Endothelial cell of umbilical vein (primary cell): ENCODE measurements at regions not wholly inside any gene's neighbourhood (a gene's known extent, or its start where the extent isn't known, plus 50 kb on each side); places are given as distances from the start of the nearest gene placed in this dataset.

Experiments
- CTCF ChIP-seq, 2 donors: IDR thresholded peaks; 1 replicate in 1 of 2; 2 replicates in 1 of 2; pipeline ENCODE4 v1.5.1; 2011; ENCODE audit warnings: low read length in 2 of 2, mild to moderate bottlenecking in 2 of 2, moderate library complexity in 2 of 2, control low read depth in 1 of 2, inconsistent platforms in 1 of 2, low read depth in 1 of 2; ENCODE audit not compliant: insufficient read depth in 1 of 2; ENCODE audit errors: extremely low read depth in 1 of 2
- FOS ChIP-seq: IDR thresholded peaks from 2 replicates; pipeline ENCODE4 v1.6.1; 2011; ENCODE audit warnings: mild to moderate bottlenecking, low read length, moderate library complexity, borderline replicate concordance; ENCODE audit not compliant: insufficient read depth
- MAX ChIP-seq: IDR thresholded peaks from 2 replicates; pipeline ENCODE4 v1.6.1; 2011; ENCODE audit not compliant: insufficient read depth, insufficient read length
- MYC ChIP-seq: IDR thresholded peaks from one replicate; pipeline ENCODE4 v1.6.1; 2011; ENCODE audit warnings: mild to moderate bottlenecking, low read depth, low read length
- POLR2AphosphoS5 ChIP-seq: IDR thresholded peaks from 2 replicates; pipeline ENCODE4 v1.6.1; 2012; ENCODE audit warnings: low read depth, mild to moderate bottlenecking, control low read depth, low read length, moderate library complexity; ENCODE audit not compliant: insufficient read depth

GRCh38 chr10:57743711-57744110 lies 524.0 kb downstream of the IPMK start:
- TF ChIP-seq POLR2AphosphoS5 (no peak), CTCF (IDR thresholded peaks at IDR 0.05; ENCODE audit: extremely low read depth in 1 of 2, insufficient read depth in 1 of 2, low read depth in 1 of 2, low read length in 2 of 2) (no peak), FOS (no peak), MYC (no peak), MAX (no peak)
